ENCODE measurements at regions not wholly inside any gene's neighbourhood (a gene's known extent, or its start where the extent isn't known, plus 50 kb on each side); places are given as distances from the start of the nearest gene placed in this dataset.

- H3K4me2 ChIP-seq (ENCODE audit: control insufficient read depth, extremely low read depth, insufficient read depth, low read depth, low read length), result no peak overlapping the region
- FAIRE-seq, result no peak
- H3K27me3 ChIP-seq (ENCODE audit: control insufficient read depth, extremely low read depth, insufficient read depth, low read length), result no peaks in the 10 kb centered on the region
These were observed 183.9 kb upstream of the PCDH7 start for GRCh38 chr4:30536231-30536630.

DNA sequence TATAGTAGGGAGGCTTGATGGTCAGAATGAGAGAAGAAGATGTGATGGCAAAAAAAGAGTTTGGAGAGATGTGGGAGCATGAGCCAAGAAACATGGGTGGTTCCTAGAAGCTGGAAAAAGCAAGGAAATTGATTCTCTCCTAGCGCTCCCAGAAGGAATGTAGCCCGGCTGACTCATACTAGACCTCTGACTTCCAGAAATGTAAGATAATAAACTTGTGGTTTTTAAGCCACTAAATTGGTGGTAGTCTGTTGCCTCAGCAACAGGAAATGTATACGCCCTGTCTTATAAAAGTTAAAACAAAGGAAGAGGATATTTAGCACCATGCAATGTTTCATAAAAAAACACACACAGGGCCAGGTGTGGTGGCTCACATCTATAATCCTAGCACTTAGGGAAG is 182.7 kb upstream of the PCDH7 start:
- H3K9me1 ChIP-seq (ENCODE audit: control insufficient read depth, extremely low read depth, insufficient read depth, low read length), result no peaks in the 10 kb centered on the region
- FAIRE-seq, result peak; percentile 53
- DNase-seq (ENCODE audit: low read depth, low spot score), result no peak
- H3K27me3 ChIP-seq (ENCODE audit: control insufficient read depth, extremely low read depth, insufficient read depth, low read length), result no peaks in the 10 kb centered on the region
- no peak overlapping the region for H3K4me2 ChIP-seq (ENCODE audit: control insufficient read depth, extremely low read depth, insufficient read depth, low read depth, low read length)
- no peak overlapping the region for H3K27ac ChIP-seq (ENCODE audit: control insufficient read depth, insufficient read depth, low read length)
- H3K4me3 ChIP-seq (ENCODE audit: control insufficient read depth in 2 of 3, extremely low read depth in 1 of 3, insufficient read depth in 2 of 3, low read depth in 1 of 3, low read length in 3 of 3), result no peak overlapping the region
- H3K9me3 ChIP-seq (ENCODE audit: control insufficient read depth, low read depth, low read length), result no peaks in the 10 kb centered on the region
- no peaks in the 10 kb centered on the region for H4K20me1 ChIP-seq (ENCODE audit: control insufficient read depth, extremely low read depth, insufficient read depth, low read length)
- no peak overlapping the region for H2AFZ ChIP-seq (ENCODE audit: control insufficient read depth, low read length)
- H3K9ac ChIP-seq (ENCODE audit: control insufficient read depth, extremely low read depth, insufficient read depth, low read length), result no peak overlapping the region
- dilution Hi-C loops (cut with MboI; ENCODE audit: extremely low pct_ligation_motif_present, low sequenced_read_pairs), result no loop called here
- H3K4me1 ChIP-seq (ENCODE audit: control insufficient read depth, extremely low read depth, insufficient read depth, low read length), result peaks cover 5% of the 10 kb centered on the region
- no peaks in the 10 kb centered on the region for H3K36me3 ChIP-seq (ENCODE audit: control insufficient read depth in 2 of 2, extremely low read depth in 1 of 2, insufficient read depth in 2 of 2, low read length in 2 of 2)
- TF ChIP-seq CTCF (optimal IDR thresholded peaks at IDR 0.05 in 1 of 3, IDR thresholded peaks at IDR 0.05 in 1 of 3, conservative IDR thresholded peaks at IDR 0.05 in 1 of 3; ENCODE audit: extremely low read depth in 1 of 3, insufficient read depth in 2 of 3, low read length in 3 of 3) (no peak), EZH2 (IDR thresholded peaks at IDR 0.05; ENCODE audit: low read length) (no peak)
- no peaks in the 10 kb centered on the region for H3K79me2 ChIP-seq (ENCODE audit: control insufficient read depth, insufficient read depth, low read length)

More at GRCh38 chr4:30536231-30536630, 183.9 kb upstream of the PCDH7 start:
- TF ChIP-seq EZH2 (IDR thresholded peaks at IDR 0.05; ENCODE audit: low read length) (no peak), CTCF (optimal IDR thresholded peaks at IDR 0.05 in 1 of 3, IDR thresholded peaks at IDR 0.05 in 1 of 3, conservative IDR thresholded peaks at IDR 0.05 in 1 of 3; ENCODE audit: extremely low read depth in 1 of 3, insufficient read depth in 2 of 3, low read length in 3 of 3) (no peak)
- Histone ChIP-seq H3K79me2 (ENCODE audit: control insufficient read depth, insufficient read depth, low read length) (no peaks in the 10 kb centered on the region), H3K36me3 (ENCODE audit: control insufficient read depth in 2 of 2, extremely low read depth in 1 of 2, insufficient read depth in 2 of 2, low read length in 2 of 2) (no peaks in the 10 kb centered on the region), H3K27ac (ENCODE audit: control insufficient read depth, insufficient read depth, low read length) (no peak overlapping the region), H2AFZ (ENCODE audit: control insufficient read depth, low read length) (no peak overlapping the region), H3K9me1 (ENCODE audit: control insufficient read depth, extremely low read depth, insufficient read depth, low read length) (no peaks in the 10 kb centered on the region), H4K20me1 (ENCODE audit: control insufficient read depth, extremely low read depth, insufficient read depth, low read length) (no peaks in the 10 kb centered on the region), H3K9ac (ENCODE audit: control insufficient read depth, extremely low read depth, insufficient read depth, low read length) (no peak overlapping the region), H3K4me1 (ENCODE audit: control insufficient read depth, extremely low read depth, insufficient read depth, low read length) (peaks cover 5% of the 10 kb centered on the region), H3K4me3 (ENCODE audit: control insufficient read depth in 2 of 3, extremely low read depth in 1 of 3, insufficient read depth in 2 of 3, low read depth in 1 of 3, low read length in 3 of 3) (no peak overlapping the region), H3K9me3 (ENCODE audit: control insufficient read depth, low read depth, low read length) (no peaks in the 10 kb centered on the region)
- dilution Hi-C loops (cut with MboI; ENCODE audit: extremely low pct_ligation_motif_present, low sequenced_read_pairs), result no loop called here
- no peak for DNase-seq (ENCODE audit: low read depth, low spot score)

All from keratinocyte (primary cell).